HG03280 (cell line): ENCODE measurements at regions not wholly inside any gene's neighbourhood (a gene's known extent, or its start where the extent isn't known, plus 50 kb on each side); places are given as distances from the start of the nearest gene placed in this dataset.
"Not testable (repeated sequence)": the region's sequence is repeated elsewhere in the genome, so short reads cannot be mapped to it uniquely, and the experiment has no call there.

Experiments
- ATAC-seq: cut with Tn5 transposase; IDR thresholded peaks from one replicate; pipeline ENCODE4 v1.9.1; 2021; ENCODE audit warnings: mild to moderate bottlenecking, moderate library complexity; ENCODE audit not compliant: unreplicated experiment

- ATAC-seq = no peak
These were observed 238.8 kb downstream of the DACT1 start for GRCh38 chr14:58876608-58877007.

GRCh38 chr14:58878439-58879139 lies 240.8 kb downstream of the DACT1 start:
- no peak for ATAC-seq

- ATAC-seq = no peak
These were observed 243.7 kb downstream of the DACT1 start for GRCh38 chr14:58881433-58881832.

DNA sequence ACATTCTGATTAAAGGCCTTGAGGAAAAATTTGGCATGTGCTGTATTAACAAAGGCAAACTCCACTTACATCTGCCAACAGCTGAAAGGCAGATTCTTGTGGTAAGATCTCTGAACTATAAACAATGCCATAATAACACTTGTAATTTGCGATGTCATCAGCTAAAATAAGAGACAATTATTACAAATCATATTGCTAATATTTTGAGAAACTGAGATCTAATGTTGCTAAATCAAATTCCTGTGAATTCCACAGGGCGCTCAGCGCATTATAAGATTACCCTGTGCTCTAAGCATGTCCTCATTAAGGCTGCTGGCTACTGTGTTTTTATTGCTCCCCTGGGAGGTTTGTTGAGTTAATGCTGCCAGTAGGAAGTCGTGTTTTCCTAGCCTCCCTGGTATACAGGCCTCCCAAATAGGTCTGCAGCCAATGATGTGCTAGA lies 244.8 kb downstream of the DACT1 start:
- ATAC-seq = no peak

GRCh38 chr14:58884442-58884841 lies 246.7 kb downstream of the DACT1 start:
- no peak for ATAC-seq

DNA sequence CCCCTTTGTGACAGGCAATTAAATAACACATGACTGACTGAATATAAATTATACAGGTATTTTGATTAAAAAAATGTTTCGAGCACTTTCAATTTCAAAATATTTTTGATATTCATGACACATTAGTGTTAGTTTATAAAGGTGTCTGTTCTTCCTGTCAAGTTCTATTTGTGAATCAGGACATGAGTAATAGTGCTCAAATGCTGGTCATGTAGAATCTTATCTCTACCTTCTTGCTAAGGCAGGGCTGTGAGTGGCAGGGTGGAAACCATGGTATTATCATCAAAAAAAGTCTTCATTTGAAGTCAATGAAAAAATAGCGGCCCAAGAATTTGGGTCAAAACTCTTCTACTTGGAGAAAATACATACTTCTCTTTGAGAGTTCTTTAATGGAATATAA lies 250.2 kb downstream of the DACT1 start:
- no peak for ATAC-seq

DNA sequence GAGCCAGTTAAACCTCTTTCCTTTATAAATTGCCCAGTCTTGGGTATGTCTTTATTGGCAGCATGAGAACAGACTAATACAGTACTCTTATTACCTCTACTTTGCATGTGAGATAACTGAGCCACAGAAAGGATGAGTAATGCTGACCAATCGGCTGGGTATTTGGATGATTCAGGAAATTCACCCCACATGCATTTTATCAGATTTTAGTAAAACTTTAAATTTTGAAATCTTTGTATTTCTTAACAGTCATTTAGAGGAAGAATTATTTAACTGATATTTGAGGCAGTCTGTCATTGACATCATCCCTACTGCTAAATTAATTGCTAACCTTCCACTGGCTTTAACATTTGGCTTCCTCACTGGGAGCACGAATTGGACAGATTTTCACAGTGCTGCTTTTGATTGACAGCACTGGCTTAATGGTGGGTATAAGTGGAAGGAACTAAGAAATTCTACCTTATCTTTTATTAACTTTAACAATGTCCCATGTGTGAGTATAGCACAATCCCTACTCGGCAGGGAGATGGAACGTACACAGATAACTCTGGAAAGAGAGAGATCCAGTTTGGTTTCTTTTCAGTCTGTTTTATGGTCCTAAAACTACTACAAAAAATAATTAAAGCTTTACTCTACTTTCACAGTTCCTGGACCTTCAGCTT lies 261.0 kb downstream of the DACT1 start:
- ATAC-seq = no peak

DNA sequence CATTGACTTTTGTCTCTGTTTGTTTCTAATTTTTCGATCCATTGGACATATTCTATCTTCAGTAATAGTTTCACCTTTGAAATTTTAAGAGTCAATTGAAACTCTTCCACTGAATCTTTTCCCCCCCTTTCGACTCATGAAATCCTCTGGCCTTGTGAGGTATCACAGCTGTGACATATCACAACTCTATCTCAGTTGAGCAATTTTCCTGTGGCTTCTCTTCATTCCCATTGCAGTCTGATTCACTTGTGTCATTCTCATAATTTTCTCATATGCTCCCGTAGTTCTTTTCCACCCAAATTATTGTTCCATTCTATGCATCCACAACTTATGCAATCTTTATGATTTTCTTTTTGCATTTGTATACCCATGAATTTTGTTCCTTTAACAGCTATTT lies 261.6 kb downstream of the DACT1 start:
- no peak for ATAC-seq

GRCh38 chr14:58901826-58902225 lies 264.1 kb downstream of the DACT1 start:
- ATAC-seq = no peak

- ATAC-seq = no peak
These were observed 267.0 kb downstream of the DACT1 start for GRCh38 chr14:58904776-58905175.

DNA sequence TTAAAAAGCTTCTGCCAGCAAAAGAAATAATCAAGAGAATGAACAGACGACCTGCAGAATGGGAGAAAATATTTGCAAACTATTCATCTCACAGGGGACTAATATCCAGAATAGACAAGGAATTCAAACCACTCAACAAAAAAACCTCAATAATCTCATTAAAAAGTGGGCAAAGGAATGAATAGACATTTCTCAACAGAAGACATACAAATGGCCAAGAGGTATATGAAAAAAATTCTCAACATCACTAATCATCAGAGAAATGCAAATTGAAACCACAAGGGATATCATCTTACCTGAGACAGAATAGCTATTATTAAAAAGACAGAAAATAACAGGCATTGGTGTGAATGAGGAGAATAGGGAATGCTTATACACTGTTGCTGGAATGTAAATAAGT lies 270.0 kb downstream of the DACT1 start:
- no peak for ATAC-seq

DNA sequence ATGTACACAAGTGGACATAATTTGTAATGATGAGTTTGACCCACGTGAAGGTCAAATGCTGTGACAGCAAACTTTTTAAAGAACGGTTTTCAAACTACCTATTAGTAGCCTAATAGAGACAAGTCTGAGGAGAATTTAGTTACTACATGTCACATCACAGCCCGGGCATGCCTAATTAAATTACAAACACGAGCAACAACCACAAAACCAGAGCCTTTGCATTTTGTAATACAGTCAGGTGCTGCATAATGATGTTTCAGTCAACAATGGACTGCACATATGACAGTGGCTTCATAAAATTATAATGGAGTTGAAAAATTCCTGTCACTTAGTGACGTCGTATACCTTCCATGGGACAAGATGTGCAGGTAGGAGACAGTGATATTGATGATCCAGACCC lies 274.5 kb downstream of the DACT1 start:
- no peak for ATAC-seq

- no peak for ATAC-seq
These were observed 275.2 kb downstream of the DACT1 start for GRCh38 chr14:58912799-58913432.

DNA sequence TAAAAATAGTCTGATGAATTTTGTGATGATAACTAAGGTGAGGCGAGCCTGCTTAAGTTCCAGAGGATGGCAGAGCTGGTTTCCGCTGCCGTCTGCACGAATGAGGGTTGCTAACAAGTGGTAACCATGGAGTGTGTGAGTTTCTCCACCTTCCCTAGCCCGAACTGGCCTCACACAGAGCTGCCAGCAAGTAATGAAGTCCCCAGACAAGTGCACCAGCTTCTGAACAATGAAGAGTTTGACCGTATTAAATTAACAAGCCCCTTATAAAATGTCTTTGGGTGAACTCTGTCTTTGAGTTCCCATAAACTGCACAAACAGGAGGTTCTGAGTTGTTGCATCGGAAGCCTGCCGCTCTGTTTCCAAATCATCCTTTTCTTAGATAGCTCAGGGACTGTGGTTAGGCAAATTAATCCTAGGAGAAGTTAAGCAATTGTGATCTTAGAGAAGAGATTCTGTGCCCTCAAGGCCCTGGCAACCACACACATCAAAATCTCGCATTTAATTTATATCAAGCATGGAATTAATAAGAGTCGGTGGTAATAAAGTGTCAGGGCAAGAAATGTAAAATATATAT lies 274.1 kb upstream of the DAAM1 start:
- no peak for ATAC-seq

DNA sequence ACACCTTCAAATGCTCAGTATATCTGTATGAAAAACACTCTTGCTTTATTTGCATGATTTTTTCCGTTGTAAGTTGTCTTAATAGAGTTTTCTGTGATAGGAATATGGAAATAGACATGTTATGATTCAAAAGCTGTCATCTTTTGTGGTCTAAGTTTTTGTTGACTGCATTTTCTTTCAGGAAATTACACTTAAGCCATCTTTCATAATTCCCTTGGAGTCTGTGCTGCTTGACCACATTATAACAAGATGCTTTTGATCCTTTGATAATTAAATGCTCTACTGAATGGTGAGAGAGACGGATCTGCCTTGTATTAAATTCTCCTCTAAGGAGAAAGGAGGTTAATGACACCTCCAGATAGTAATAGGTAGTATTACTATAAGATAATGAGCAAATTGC lies 272.8 kb upstream of the DAAM1 start:
- no peak for ATAC-seq

DNA sequence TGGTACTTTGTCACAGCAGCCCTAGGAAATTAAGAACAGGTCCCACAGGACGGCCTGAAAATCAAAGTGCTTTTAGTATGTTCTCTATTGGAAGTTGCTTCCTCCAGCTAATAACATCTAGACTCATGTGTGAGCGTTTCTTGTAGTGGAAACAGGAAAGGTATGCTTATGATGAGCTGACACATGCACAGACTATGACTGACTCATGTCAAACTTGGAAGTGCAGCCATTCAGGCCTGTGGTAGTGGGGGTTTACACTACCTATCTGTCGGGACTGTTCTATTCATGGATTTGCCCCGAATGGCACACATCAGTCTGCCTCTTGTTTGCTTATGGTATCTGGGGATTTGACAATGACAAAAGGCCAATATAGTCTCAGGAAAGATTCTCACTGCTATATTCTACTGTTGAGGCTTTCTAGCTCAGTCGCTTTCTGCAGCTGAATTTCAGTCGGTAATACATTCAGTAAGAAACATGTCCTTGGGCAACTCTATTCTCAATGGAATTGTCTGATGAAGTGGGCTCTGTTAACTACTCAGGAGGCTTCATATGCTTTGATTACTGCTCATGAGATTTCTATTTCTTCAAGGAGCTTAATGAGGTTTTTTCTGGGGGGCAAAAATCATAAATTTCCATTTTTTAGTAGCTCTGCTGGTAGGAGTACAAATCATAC lies 270.3 kb upstream of the DAAM1 start:
- ATAC-seq = no peak

DNA sequence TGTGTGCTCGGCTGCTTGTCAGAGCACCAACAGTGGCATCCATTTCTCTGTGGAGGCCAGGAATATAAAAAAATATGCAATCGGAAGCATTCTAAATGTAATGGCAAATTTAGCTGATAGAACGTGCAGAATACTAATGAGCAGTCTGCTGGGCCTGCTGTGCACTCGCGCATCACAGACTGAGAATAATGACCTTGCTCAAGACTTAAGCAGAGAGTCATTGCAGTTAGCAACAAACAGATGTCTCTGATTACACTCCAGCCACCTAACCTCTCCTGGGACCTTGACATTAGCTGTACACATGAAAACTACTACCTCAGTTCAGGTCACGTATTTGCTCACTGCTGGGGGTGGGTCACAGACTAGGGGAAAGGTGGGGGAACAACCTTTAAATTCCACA lies 269.2 kb upstream of the DAAM1 start:
- no peak for ATAC-seq

GRCh38 chr14:58920230-58920629 lies 268.2 kb upstream of the DAAM1 start:
- ATAC-seq = no peak

GRCh38 chr14:58922201-58922940 lies 266.1 kb upstream of the DAAM1 start:
- not testable (repeated sequence) for ATAC-seq

DNA sequence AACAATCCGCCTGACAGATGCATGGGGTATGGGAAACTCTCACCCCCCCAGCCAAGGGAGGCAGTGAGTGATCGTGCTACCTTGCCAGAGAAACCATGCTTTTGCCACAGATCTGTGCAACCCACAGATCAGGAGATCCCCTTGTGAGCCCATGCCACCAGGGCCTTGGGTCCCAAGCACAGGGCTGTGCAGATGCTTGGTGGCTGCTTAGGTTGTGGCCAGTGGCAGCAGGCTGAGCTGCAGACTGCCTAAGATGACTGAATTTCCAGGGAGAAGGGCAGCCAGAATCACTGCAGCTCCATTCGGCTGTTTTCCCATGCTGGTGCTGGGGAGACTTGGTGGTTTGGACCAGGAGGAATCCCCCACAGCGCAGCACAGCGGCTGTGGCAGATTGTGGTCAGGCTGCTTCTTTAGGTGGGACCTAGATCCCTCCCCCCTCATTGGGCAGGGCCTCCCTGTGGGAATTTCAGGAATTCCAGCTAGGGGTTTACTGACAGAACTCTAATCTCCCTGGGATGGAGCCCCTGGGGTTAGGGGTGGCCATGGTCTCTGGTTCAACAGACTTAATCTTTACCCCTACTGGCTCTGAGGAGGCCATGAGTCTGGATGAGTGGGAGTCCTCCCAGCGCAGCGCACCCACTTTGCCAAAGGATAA lies 264.6 kb upstream of the DAAM1 start:
- ATAC-seq = no peak
